ENCODE measurements at regions not wholly inside any gene's neighbourhood (a gene's known extent, or its start where the extent isn't known, plus 50 kb on each side); places are given as distances from the start of the nearest gene placed in this dataset.

GRCh38 chr11:82458761-82459160 lies 274.9 kb downstream of the FAM181B start:
- TF ChIP-seq CTCF (conservative IDR thresholded peaks at IDR 0.05; ENCODE audit: low read length) = no peak
- TF ChIP-seq EZH2phosphoT487 (IDR thresholded peaks at IDR 0.05; ENCODE audit: borderline replicate concordance, low read depth, low read length) = no peak
